Kidney (tissue), 13 donors: ENCODE measurements at regions not wholly inside any gene's neighbourhood (a gene's known extent, or its start where the extent isn't known, plus 50 kb on each side); places are given as distances from the start of the nearest gene placed in this dataset.
"Not testable (repeated sequence)": the region's sequence is repeated elsewhere in the genome, so short reads cannot be mapped to it uniquely, and the experiment has no call there.

Source experiments
- DNase-seq, 5 donors: peaks; one replicate each; pipeline ENCODE4 v3.0.0-alpha.2; 2013 to 2020
- FAIRE-seq: peaks from 2 replicates; lab custom pipeline; 2012; peaks lifted over from hg19 to GRCh38; lab: Jason Lieb, UNC
- H3K27ac ChIP-seq, 2 donors: one replicate each; pipeline ENCODE4 v1.7.0; 2013; ENCODE audit warnings: low read depth in 2 of 2, low read length in 2 of 2, inconsistent platforms in 1 of 2
- H3K27me3 ChIP-seq: one replicate; pipeline ENCODE4 v1.7.1; 2013; ENCODE audit warnings: low read length, inconsistent platforms; ENCODE audit not compliant: control insufficient read depth, insufficient read depth
- H3K36me3 ChIP-seq, 3 donors: one replicate each; pipeline versions ENCODE4 v1.7.0 to v1.7.1; 2013; ENCODE audit warnings: low read length in 3 of 3, control low read depth in 1 of 3, inconsistent platforms in 1 of 3; ENCODE audit not compliant: insufficient read depth in 3 of 3, control insufficient read depth in 2 of 3
- H3K4me1 ChIP-seq, 3 donors: one replicate each; pipeline versions ENCODE4 v1.7.0 to v1.7.1; 2013; ENCODE audit warnings: low read length in 3 of 3, inconsistent platforms in 1 of 3, low read depth in 1 of 3; ENCODE audit not compliant: control insufficient read depth in 2 of 3, insufficient read depth in 2 of 3
- H3K4me3 ChIP-seq, 3 donors: one replicate each; pipeline versions ENCODE4 v1.7.0 to v1.8.1; 2013; ENCODE audit warnings: low read length in 3 of 3, control low read depth in 1 of 3, inconsistent platforms in 1 of 3
- H3K9ac ChIP-seq, 3 donors: one replicate each; pipeline versions ENCODE4 v1.7.0 to v1.7.1; 2013; ENCODE audit warnings: low read length in 3 of 3, control low read depth in 1 of 3, inconsistent platforms in 1 of 3
- H3K9me3 ChIP-seq, 3 donors: one replicate each; pipeline versions ENCODE4 v1.7.0 to v1.7.1; 2013; ENCODE audit warnings: low read length in 3 of 3, control low read depth in 1 of 3, inconsistent platforms in 1 of 3; ENCODE audit not compliant: control insufficient read depth in 2 of 3, insufficient read depth in 1 of 3
- CTCF ChIP-seq: IDR thresholded peaks from 3 replicates; pipeline ENCODE4 v1.5.1; 2012; ENCODE audit warnings: mild to moderate bottlenecking, moderate library complexity, borderline replicate concordance; ENCODE audit not compliant: insufficient read depth; ENCODE audit errors: extremely low read depth
- intact Hi-C: fragments of 100-400 bp; cut with DNase I; formaldehyde crosslinking; loops from one replicate; pipeline ENCODE4 v1.11.1; 2022
- donor health status: control.
- donor health status: control.
- donor health status: control.
- donor health status: control.
- donor health status: control.
- donor health status: DM: yes; HTN: yes; CAD: no.
- donor health status: Normal renal cell carcinoma (clear cell type).

GRCh38 chr6:6878887-6879585 is 228.7 kb upstream of the RREB1 start:
- Histone ChIP-seq H3K9ac (no peak overlapping the region), H3K27me3 (no peaks in the 10 kb centered on the region), H3K9me3 (no peaks in the 10 kb centered on the region), H3K36me3 (no peaks in the 10 kb centered on the region), H3K27ac (no peak overlapping the region), H3K4me1 (no peaks in the 10 kb centered on the region), H3K4me3 (no peak overlapping the region)
- TF ChIP-seq CTCF: no peak
- FAIRE-seq: no peak
- DNase-seq: no peak
- intact Hi-C loops: no loop called here

- H3K4me1 ChIP-seq, H3K36me3 ChIP-seq, H3K9me3 ChIP-seq, intact Hi-C loops, H3K4me3 ChIP-seq, FAIRE-seq, H3K27me3 ChIP-seq, H3K27ac ChIP-seq, DNase-seq, H3K9ac ChIP-seq: not testable (repeated sequence)
Observed at GRCh38 chr6:6879586-6879974, 228.2 kb upstream of the RREB1 start.

GRCh38 chr6:6880745-6881437 is 226.9 kb upstream of the RREB1 start:
- H3K27ac ChIP-seq: no peak overlapping the region
- no peaks in the 10 kb centered on the region for H3K36me3 ChIP-seq
- H3K9me3 ChIP-seq: no peaks in the 10 kb centered on the region
- no peaks in the 10 kb centered on the region for H3K27me3 ChIP-seq
- intact Hi-C loops: no loop called here
- no peak for DNase-seq
- no peak overlapping the region for H3K4me3 ChIP-seq
- no peaks in the 10 kb centered on the region for H3K4me1 ChIP-seq
- no peak for TF ChIP-seq CTCF
- no peak overlapping the region for H3K9ac ChIP-seq
- FAIRE-seq: no peak

GRCh38 chr6:6881438-6882225 is 226.1 kb upstream of the RREB1 start:
- Histone ChIP-seq H3K36me3 (no peaks in the 10 kb centered on the region), H3K9ac (no peak overlapping the region), H3K27me3 (no peaks in the 10 kb centered on the region), H3K4me1 (no peaks in the 10 kb centered on the region), H3K27ac (no peak overlapping the region), H3K9me3 (no peaks in the 10 kb centered on the region), H3K4me3 (no peak overlapping the region)
- intact Hi-C loops: no loop called here
- FAIRE-seq (no peak), DNase-seq (peak in 4 of 5 donors; percentile 50 to 77 (median 60))
- TF ChIP-seq CTCF: no peak
